PFSK-1 (cell line): ENCODE measurements at regions not wholly inside any gene's neighbourhood (a gene's known extent, or its start where the extent isn't known, plus 50 kb on each side); places are given as distances from the start of the nearest gene placed in this dataset.

Experiments
- POLR2AphosphoS5 ChIP-seq: IDR thresholded peaks from 2 replicates; pipeline ENCODE4 v1.6.1; 2012; ENCODE audit warnings: low read depth, mild to moderate bottlenecking, control low read depth, low read length, moderate library complexity
- TF ChIP-seq, protein P1 (sequence below), 2 experiments: IDR thresholded peaks; 2 replicates each; pipeline versions ENCODE4 v1.6.1 to v1.8.0; 2011 to 2012; ENCODE audit warnings: low read depth in 2 of 2, low read length in 2 of 2, control low read depth in 1 of 2, inconsistent platforms in 1 of 2, mild to moderate bottlenecking in 1 of 2, moderate library complexity in 1 of 2; ENCODE audit not compliant: insufficient read depth in 1 of 2

DNA sequence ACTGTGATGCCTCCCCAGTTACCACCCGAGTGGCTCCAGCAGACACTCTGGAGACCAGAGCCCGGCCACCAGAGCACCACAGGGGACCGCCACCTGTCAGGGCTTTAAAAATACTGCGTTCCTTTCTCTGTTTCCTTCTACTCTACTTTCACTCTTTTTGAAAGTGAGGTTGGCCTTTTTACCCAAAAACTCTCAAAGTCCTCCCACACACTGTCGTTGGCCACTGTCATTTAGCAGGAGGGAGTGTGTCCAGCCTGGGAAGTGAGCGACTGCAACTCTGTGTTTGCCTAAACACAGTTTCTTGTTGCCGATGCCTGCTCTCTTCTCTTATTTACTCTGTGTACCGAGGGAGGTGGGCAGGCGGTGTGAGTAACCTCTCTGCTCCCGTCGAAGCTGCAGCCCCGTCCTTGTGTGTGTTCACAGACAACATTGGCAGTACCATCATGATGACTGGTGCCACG lies 90.8 kb upstream of the CLDN5 start:
- TF ChIP-seq POLR2AphosphoS5 = no peak
- TF ChIP-seq, protein P1, sequence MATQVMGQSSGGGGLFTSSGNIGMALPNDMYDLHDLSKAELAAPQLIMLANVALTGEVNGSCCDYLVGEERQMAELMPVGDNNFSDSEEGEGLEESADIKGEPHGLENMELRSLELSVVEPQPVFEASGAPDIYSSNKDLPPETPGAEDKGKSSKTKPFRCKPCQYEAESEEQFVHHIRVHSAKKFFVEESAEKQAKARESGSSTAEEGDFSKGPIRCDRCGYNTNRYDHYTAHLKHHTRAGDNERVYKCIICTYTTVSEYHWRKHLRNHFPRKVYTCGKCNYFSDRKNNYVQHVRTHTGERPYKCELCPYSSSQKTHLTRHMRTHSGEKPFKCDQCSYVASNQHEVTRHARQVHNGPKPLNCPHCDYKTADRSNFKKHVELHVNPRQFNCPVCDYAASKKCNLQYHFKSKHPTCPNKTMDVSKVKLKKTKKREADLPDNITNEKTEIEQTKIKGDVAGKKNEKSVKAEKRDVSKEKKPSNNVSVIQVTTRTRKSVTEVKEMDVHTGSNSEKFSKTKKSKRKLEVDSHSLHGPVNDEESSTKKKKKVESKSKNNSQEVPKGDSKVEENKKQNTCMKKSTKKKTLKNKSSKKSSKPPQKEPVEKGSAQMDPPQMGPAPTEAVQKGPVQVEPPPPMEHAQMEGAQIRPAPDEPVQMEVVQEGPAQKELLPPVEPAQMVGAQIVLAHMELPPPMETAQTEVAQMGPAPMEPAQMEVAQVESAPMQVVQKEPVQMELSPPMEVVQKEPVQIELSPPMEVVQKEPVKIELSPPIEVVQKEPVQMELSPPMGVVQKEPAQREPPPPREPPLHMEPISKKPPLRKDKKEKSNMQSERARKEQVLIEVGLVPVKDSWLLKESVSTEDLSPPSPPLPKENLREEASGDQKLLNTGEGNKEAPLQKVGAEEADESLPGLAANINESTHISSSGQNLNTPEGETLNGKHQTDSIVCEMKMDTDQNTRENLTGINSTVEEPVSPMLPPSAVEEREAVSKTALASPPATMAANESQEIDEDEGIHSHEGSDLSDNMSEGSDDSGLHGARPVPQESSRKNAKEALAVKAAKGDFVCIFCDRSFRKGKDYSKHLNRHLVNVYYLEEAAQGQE (IDR thresholded peaks at IDR 0.05; ENCODE audit: insufficient read depth in 1 of 2, low read depth in 2 of 2, low read length in 2 of 2) = no peak
